NCI-H82 (cell line): ENCODE measurements at regions not wholly inside any gene's neighbourhood (a gene's known extent, or its start where the extent isn't known, plus 50 kb on each side); places are given as distances from the start of the nearest gene placed in this dataset.

Source experiments
- DNase-seq: peaks from one replicate; lab custom pipeline; 2025; lab: John Stamatoyannopoulos, UW

DNA sequence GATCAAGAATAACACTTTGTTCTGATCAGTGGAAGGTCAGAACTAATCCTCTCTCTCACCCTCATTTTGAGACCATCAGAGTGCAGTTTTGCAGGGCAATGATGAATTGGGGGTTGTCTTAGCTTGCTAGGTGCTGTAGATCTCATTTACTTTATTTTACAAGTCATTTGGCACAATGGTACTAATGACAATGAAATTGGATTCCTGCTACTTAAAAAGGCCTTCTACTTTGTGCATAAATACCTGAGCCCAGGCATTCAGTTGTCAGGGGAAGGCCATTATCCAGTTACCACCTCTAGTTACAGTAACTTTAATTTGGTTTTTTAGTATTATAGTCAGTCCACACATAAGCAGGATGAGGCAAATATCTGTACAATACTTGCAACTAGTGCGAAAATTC, 240.0 kb downstream of the HDGFL1 start:
- DNase-seq, result peak; percentile 67

DNA sequence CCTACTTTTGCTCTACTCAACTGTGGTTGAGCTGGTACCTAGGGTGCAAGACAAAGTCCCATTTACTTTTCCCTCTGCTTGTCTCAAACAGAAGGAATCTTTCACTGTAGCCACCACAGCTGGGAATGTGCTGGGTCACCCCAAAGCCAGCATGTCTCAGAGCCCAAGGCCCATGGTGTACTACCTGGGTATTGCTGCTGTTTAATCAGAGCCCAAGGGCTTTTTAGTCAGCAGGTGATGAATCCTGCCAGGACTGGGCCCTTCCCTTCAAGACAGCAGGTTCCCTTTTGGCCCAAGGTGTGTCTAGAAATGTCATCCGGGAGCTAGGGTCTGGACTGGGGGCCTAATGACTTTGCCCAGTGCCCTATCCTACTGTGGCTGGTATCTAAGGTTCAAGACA, 249.8 kb downstream of the HDGFL1 start:
- no peak for DNase-seq

DNA sequence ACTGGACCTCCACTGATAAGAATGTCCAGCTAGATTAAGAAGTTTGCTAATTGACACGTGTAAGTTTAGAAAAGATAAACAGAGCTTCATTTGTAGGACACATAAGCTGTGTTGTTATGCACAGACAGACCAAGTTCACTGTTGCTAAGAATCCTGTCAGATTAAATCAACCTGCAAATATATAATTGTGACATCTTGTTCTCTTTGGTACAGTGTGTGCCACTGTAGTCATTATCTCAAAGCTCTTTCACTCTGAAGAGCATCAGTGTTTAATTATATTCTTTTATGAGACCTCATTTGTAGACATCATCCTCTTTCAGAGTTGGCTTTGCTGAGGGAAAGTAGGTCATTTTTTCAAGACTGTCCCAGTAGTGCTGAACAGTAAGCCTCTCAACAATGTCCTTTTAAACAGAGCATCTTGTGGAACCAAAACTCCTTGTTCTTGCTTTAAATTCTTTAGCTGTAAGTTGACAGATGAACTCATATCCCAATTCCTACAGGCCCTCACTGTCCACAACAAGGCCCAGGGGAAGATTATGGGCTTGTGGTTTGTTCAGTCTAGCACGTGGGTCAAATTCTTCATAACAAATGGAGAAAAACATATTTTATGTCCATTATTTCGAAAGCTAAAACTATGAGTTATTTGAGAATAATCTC, 252.4 kb downstream of the HDGFL1 start:
- no peak for DNase-seq

DNA sequence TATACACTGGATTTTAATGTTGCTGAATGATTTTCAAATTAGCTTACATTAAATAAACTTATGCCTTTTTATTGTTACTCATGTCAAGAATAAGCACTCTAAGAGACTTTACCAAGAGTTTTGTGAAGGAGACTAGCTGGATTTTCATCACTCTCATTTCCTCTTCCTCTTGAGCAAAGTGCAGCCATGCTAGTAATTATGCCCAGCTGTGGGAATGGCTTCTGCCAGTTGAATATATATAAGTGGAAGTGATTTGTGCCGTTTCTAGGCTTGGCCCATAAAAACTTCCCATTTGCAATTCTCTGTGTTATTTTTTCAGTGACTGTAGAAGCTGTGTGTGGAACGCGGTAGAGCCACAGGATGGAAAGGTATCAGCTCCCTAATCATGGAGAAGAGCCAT, 255.8 kb downstream of the HDGFL1 start:
- no peak for DNase-seq

DNA sequence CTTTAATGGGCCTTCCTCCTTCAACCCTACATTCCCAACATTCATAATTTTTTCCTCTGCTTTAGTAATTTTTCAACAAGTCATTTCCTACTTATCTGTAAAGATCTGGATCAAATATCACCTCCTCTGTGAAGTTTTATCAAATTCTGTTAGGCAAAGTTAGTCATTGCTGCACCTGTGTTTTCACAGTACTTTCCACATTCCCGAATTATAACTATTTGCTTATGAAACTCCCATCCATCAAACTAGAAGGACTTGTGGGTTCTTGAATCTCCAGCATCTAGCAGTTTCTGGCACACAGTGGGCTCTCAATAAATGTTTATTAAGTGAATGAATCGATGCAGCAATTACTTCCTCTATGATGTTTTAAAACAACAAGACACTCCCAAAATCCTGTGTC, 257.6 kb downstream of the HDGFL1 start:
- DNase-seq, result no peak

DNA sequence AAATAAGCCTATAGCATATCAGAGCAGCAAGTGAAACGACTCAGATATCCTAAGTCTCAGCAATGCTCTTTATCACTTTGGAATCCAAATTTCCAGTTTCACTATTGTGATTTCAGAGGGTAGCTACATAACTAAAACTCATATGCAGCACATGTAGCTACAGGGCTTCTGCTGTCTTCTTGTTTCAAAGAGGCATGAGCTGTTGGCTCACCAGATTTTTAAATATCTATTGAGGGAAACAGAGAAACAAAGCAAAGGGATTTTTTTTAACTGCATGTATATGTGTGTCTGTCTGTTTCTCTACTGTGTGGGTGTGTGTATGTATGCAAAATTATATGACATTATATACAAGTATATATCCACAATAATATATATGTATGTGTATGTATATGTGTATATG, 258.4 kb downstream of the HDGFL1 start:
- DNase-seq, result no peak

DNA sequence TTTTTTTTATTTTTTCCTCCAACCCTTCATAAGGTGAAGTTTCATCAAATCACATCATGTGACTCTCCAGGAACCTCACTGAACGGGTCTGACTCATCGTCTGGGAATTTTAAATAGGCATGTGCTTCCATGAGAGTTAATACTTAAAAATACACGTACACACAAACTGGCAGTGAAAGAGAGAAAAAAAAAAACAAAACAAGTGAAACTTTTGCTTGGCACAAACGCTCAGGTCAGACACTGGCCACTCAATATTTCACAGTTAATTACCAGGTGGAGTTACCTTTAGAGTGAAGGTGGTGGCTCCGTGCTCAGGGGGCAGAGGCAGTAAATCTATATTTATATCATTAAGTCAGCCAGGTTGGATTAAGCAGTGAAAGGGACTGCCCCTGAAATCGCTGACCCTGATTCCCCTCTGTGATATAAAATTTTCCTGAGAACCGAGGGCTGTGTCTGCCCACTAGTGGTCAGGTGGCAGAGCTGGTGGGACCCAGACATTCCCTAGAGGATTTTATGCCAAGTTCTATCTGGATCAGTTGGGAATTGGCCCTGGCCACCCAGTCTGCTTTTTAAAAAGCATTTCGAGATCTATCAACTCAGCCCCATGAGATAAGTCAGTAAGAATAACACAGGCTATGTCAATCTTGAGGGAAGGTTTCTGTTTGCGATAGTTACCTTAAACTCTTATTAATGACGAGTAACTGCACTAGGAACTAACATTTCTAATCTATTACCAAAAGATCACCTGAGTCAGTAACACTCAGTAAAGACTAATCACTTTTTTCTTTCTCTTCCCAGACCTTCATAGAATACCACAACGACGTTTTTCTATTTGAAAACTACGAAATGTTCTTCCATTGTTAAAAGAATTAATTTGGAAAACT, 259.1 kb downstream of the HDGFL1 start:
- DNase-seq, result peak; percentile 91

DNA sequence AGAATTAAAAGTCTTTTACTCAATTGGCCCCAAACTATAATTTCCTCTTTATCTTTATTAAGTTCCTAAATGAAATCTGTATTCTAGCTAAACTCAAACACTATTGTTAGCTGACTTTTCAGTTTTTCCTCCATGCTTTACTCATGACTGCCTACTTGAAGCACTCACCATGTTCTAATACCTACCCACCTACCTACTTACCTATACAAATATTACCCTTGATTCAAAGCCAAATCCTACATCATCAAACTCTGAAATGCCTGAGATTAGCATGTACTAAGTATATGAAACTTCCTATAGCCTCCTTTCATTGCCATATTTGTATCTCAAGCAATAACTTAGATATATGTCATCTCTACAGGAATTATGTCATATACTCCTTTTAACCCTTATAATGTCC, 259.7 kb downstream of the HDGFL1 start:
- DNase-seq, result no peak

DNA sequence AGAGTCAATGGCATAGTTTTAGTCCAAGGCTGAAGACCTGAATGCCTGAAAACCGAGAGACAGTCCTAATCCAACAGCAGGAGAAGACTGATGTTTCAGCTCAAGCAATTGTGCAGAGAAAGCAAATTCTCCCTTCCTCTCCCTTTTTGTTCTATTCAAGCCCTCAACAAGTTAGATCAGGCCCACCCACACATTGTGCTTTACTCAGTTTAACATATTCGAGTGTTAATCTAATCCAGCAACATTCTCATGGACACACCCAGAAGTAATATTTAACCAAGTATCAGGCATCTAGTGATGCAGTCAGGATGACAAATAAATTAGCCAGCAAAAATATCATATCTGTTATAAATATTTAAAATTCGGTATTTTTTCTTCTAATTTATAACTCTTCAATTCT, 261.1 kb downstream of the HDGFL1 start:
- DNase-seq, result no peak

DNA sequence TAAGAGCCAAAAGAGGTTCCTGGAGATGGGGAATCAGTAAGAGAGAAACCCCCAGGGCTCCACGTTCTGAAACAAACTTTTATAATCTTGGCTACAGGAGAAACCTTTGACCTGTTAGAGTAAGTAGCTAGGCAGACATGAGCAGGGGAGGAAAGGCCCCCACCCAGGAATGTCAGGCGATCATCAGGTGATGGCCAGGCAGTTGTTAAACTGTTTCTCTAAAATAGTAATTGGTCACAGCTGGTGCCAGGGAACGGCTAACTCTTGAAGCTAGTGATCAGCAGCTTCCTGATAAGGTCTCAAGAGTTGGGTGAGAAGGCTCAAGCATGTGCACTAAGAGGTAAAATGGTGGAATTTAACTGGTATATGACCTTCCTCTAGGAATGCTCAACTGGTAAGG, 263.8 kb downstream of the HDGFL1 start:
- DNase-seq, result no peak

DNA sequence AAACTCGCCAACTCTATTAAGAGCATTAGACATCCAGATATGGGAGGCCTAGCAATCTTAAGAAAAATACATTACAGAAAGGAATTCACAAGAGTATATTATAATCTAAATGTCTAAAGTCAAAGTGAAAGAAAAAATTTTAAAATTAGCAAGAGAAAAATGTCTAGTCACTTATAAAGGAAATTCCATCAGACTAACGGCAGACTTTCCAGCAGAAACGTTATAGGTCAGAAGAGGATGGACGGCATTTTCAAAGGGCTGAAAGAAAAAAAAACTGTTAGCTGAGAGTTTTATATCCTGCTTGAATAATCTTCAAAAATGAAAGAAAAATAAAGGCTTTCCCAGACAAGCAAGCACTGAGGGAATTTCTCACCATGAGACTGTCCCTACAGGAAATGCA, 269.0 kb downstream of the HDGFL1 start:
- peak; percentile 7 for DNase-seq

DNA sequence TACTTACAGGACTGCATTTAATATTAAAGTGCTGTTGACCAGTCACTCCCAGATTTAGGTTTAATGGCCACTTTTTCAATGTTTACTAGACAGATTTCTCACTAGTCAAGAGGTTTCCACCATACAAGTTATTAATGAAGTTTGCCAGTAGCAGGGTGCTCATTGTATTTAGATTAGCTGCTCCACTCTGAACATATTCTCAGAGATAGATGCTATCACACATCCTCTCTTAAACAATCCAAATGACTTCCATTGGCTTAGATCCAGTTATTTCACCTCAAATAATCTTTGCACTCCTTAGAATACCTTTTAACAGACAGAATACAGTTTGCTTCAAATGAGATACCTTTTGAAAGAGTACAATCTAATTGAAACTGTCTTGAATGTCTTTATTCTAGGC, 276.1 kb downstream of the HDGFL1 start:
- no peak for DNase-seq

DNA sequence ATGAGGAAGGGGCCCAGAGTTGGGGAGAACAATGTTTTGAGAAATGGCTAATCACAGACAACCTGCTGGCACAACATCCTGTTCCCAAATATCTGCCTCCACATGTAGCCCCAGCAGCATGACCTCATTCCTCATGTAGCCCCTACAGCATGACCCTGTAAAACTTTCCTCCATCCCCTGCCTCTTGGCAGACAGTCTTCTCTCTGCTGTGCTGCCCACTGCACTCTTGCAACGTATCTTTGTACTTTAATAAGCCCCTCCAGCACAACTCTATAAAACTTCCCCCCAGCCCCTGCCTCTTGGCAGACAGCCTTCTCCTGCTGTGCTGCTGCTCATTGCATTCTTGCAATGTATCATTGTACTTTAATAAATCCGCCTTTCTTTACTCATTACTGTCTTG, 278.8 kb downstream of the HDGFL1 start:
- no peak for DNase-seq

DNA sequence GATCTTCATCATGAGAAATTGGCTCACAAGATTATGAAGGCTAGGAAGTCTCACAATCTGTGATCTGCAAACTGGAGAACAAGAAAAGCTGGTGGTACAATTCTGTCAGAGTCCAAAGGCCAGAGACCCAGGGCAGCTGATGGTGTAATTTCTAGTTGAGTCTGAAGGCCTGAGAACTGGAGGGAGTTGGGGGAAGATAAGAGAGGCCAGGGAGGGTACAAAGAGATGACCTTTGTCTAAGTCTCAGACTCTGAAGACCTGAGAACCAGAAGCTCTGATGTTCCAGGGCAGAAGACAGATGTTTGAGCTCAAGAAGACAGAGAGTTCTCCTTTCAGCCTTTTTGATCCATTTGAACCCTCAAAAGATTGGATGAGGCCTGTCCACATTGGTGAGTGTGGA, 280.6 kb downstream of the HDGFL1 start:
- no peak for DNase-seq

DNA sequence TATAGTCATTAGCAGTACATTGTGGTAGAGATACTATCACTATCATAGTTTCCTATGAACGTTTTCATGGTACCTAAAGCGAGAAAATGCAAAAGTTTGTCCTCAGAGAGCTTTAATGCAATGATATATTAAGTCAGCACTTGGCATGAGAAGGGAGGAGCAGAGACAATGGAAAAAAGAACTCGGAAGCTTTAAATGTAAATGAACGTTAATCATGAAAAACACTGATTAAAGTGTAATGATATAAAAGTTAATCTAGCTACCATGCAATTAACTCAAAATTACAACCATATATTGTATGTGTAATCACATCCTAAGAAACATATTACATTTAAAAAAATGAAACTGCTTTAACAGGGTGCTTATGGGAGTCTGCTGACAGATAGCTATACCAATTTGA, 282.7 kb downstream of the HDGFL1 start:
- no peak for DNase-seq

DNA sequence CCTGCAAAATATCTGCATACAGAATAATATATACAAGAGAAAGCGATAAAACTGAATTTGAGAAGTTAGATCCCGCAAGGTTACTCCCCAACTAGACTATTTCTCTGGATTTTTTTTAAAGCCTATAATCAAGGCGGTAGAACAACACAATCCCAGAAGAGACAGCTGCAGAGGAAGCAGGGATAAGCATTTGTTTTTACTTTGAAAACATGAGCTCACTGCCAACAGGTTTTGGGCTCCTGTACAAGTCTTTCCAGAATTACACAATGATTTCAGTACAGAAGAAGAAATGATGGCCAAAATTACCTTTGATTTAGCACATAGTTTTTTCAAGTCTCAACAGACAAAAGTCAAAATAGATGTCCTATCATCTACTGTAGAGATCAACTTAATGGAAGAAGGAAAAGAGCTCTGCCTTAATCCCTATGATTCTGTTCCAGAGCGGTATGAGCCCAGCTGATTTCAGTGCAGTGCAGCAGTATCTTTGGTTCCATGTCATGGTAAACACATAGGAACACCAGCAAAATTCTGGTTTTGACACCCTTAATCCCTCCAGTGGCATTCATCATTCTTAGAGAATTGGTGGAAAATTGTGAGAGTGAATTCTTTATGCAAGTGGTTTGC, 304.3 kb downstream of the HDGFL1 start:
- no peak for DNase-seq

DNA sequence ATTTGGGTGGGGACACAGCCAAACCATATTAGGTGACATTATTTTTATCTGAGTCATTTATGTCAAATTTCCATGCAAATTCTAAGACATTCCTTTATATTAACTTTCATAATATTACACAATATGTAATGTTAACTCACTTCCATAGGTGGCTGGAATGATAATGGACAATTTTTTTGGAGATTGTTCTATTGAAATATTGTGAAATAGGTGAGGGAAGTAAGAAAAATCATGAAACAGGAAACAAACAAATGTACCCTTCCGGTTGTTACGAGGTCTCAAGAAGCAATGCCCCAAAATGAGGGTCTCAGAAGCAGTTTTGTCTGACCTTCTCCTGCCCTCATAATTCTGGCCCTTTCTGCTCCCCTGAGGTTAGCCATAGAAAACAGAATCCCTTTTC, 306.5 kb downstream of the HDGFL1 start:
- DNase-seq, result no peak

DNA sequence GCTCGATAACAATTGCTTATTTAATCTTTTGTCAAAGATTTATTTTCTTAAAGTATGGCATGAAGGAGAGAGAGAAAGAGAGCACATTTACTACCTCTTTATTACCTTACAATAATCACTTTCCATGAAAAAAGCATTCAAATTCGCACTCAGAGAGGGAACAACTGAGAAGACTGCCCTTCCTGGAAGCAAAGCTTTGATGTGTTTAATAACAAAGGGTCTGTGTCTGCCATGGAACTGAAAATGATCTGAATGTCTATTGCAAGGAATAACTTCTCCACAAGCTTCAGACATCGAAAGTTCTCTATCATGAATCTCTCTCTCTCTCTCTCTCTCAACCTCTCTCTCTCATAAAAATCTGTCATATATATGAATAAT, 308.9 kb downstream of the HDGFL1 start:
- DNase-seq, result no peak

DNA sequence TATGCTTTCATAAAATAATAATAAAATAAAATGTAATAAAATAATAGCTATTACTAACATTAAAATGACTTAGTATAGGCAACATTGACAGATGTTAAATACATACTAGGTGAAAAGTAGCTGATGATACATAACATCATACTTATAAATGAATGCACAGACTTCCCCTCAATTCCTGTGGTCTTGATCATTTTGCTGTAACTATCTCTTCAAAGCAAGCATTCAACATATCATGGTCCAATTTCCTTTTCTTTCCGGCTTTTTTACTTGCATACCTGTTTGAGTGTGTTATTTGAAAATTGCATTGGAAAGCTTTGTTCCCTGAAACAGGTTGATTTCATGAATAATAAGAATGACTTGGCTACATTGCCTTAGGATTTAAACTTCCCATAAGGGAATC, 309.3 kb downstream of the HDGFL1 start:
- no peak for DNase-seq

DNA sequence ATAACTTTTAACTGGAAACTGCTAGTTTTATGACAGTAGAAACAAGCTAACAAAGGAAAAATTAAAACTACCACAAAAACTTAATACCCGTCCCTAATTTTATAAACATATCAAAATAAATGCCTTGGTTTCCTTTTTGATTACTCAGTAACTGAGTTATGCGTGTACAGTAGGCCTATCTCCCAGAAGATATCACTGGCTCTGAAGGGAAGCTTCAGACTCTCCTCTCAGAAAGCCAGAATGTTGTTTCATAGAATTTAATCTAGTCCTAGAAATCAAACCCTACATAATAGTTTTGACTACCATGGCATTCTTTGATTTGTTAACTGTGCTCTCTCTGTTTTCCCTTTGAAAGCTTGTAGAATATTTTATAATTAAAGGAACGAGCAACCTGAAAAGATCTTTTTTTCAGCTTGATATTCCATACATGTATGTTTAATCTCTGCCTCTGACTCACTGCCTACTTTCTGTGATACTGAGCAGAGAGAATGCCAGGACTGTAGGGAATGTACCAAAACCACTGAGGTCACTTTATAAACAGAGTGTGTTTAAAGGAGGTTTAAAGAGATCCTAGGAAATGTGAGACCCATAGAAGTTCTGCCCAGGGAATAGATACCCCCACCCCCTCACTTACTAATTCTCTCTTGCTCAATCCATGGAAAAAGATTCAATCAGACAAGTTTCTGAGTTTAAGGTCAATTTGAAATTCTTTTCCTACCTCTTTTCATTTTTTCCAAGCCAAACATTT, 311.5 kb downstream of the HDGFL1 start:
- DNase-seq, result no peak

DNA sequence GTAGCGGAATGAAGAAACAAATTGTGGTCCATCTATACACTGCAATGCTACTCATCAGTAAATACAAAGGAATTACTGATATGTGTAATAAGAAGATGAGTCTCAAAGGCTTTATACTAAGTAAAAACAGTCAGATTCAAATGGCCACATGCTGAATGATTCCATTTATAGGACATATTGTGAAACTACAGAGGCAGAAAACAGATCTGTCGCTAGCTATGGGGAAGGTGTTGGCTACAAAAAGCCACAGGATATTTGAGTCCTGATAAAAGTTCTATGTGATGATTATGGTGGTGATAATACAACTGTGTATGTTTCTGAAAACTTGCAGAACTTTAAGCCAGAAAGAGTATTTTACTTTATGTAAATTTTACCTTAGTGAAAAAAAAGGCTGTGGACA, 313.2 kb downstream of the HDGFL1 start:
- no peak for DNase-seq

DNA sequence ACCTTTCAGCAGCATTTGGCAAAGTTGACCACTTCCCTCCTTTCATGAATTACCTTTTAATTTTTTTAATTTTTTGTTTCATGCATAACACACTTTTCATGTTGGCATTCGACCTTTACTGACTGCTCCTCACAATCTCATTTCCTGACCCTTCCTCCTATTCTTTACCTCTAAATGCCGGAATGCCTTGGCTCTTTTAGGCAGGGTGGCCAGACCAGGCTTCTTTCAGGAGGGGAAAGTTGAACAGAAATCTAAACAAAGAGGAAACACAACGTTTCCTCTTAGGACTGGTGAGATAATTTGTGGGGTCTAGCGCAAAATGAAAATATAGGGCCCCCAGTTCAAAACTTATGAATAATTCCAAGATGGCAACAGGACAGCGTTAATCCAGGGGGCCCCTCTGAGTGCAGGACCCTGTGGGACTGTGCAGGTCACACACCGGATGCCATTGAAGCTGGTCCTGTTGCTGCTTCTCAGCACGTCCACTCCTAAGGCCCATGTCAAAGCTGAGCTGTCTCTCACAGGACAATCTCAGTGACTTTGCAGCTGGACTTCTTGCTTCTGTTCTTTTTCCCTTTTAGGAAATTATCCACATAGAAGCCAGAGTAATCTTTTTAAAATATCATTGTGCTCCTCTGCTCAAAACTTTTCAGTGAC, 313.8 kb downstream of the HDGFL1 start:
- no peak for DNase-seq
